Motor neuron (in vitro differentiated cells): ENCODE measurements at regions not wholly inside any gene's neighbourhood (a gene's known extent, or its start where the extent isn't known, plus 50 kb on each side); places are given as distances from the start of the nearest gene placed in this dataset.
"Not testable (repeated sequence)": the region's sequence is repeated elsewhere in the genome, so short reads cannot be mapped to it uniquely, and the experiment has no call there.

Experiments
- ATAC-seq, 8 experiments: fragments of 200-7000 bp; cut with Tn5 transposase; replicated peaks in 6 of 8; 2 replicates each; pipeline ENCODE4 v1.8.0; 2021; ENCODE audit warnings: mild to moderate bottlenecking in 8 of 8, moderate library complexity in 8 of 8
- H3K27ac ChIP-seq, 2 donors: fragments of 250-450 bp; sonication (Bioruptor Pico); 2 replicates each; pipeline ENCODE4 v1.9.0; 2021; ENCODE audit warnings: antibody characterized with exemption in 2 of 2, mild to moderate bottlenecking in 2 of 2, moderate library complexity in 1 of 2
- H3K4me1 ChIP-seq, 2 donors: fragments of 250-450 bp; sonication (Bioruptor Pico); replicated peaks in 1 of 2; 2 replicates each; pipeline ENCODE4 v1.6.1; 2021; ENCODE audit warnings: antibody characterized with exemption in 2 of 2, mild to moderate bottlenecking in 2 of 2, moderate library complexity in 1 of 2
- H3K4me3 ChIP-seq, 5 donors: fragments of 250-450 bp; sonication (Bioruptor Pico); 2 replicates each; pipeline ENCODE4 v1.9.0; 2021; ENCODE audit warnings: antibody characterized with exemption in 5 of 5, mild to moderate bottlenecking in 5 of 5, moderate library complexity in 4 of 5
- WGBS, 10 experiments: fragments of 450-650 bp; shearing (Covaris generic); methylation state at CpG; one replicate each; pipeline ENCODE4 v1.0.0; 2022; 5-methylcytosine and 5-hydroxymethylcytosine counted together
- in situ Hi-C, 9 experiments: fragments of 400-800 bp; cut with MboI; loops; one replicate each; pipeline ENCODE4 v1.15.0; 2021; ENCODE audit warnings: low sequenced_read_pairs in 9 of 9, low pct_unique_long_range_greater_than_20kb in 2 of 9; ENCODE audit not compliant: unreplicated experiment in 9 of 9

DNA sequence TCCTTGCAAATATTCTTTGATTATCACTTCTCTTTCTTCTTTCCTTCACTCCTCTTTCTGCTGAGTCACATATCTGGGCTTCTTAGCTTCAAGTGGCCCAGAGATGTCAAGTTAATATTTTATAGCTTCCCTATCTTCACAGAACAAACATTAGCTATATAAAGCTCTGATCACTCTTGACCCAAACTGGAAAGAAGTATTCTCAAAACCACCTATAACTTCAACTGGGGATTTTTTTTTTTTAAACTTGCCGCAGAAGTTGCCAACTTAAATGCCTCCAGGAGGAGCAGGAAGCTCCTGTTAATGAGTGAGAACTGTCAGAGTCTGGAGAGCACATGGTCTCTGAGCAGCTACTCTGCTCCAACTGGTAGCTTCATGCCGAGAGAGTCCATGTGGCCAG lies 233.3 kb upstream of the EDNRA start:
- 0 to 100% (median 85%) methylated on average over 1 to 2 of the region's 2 CpGs for WGBS, 10 experiments
- ATAC-seq = peak in 3 of 8 experiments; percentile 78 to 83 (median 79)
- Histone ChIP-seq H3K27ac (no peak overlapping the region), H3K4me1 (no peaks in the 10 kb centered on the region), H3K4me3 (no peak overlapping the region)
- in situ Hi-C loops = no loop called here

GRCh38 chr4:147250062-147250461 lies 230.8 kb upstream of the EDNRA start:
- H3K4me3 ChIP-seq = no peak overlapping the region
- no peaks in the 10 kb centered on the region for H3K4me1 ChIP-seq
- in situ Hi-C loops = no loop called here
- no peak overlapping the region for H3K27ac ChIP-seq
- no peak for ATAC-seq

DNA sequence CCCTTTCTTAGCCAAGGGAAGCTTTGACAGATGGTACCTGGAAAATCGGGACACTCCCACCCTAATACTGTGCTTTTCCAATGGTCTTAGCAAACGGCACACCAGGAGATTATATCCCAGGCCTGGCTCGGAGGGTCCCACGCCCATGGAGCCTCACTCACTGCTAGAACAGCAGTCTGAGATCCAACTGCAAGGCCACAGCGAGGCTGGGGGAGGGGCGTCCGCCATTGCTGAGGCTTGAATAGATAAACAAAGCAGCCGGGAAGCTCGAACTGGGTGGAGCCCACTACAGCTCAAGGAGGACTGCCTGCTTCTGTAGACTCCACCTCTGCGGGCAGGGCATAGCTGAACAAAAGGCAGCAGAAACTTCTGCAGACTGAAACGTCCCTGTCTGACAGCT lies 225.6 kb upstream of the EDNRA start:
- H3K4me3 ChIP-seq, ATAC-seq, H3K27ac ChIP-seq, in situ Hi-C loops, H3K4me1 ChIP-seq: not testable (repeated sequence)
- 19 to 93% (median 70%) methylated on average over 1 to 5 of the region's 11 CpGs; no CpG with 5 or more reads in 5 of the 10 experiments for WGBS, 10 experiments

DNA sequence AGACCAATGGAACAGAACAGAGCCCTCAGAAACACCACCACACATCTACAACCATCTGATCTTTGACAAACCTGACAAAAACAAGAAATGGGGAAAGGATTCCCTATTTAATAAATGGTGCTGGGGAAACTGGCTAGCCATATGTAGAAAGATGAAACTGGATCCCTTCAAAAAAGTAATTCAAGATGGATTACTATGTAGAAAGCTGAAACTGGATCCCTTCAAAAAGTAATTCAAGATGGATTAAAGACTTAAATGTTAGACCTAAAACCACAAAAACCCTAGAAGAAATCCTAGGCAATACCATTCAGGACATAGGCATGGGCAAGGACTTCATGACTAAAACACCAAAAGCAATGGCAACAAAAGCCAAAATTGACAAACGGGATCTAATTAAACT lies 221.6 kb upstream of the EDNRA start:
- H3K4me1 ChIP-seq, H3K4me3 ChIP-seq, H3K27ac ChIP-seq, ATAC-seq, in situ Hi-C loops: not testable (repeated sequence)
- no CpG with 5 or more reads among the region's 1 CpG for WGBS, 10 experiments

DNA sequence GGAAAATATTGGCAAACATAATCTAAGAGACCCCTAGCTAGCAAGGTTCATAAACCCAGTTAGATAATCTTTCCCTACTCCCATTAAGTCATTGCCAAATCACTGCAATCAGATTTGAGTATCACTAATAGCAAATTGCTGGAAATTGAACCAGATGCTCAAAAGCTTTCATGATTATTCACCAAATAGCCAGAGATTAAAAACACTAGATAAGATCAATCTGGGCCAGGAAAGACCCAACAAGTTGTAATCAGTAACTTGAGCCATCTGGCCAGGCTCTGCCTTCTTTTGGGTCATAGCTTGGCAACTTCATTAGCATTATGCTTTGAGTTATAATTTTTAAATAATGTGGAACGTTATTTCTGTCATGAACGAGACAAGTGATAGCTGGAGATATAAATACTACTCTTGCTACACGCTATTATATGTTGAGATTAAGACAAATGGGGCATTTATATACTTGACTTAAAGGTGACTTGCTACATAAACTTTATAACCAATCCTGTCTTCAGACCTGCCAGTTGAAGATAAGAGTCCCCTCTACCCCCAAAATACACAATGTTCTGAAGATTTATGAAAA lies 196.6 kb upstream of the EDNRA start:
- Histone ChIP-seq H3K4me1 (no peaks in the 10 kb centered on the region), H3K4me3 (no peak overlapping the region), H3K27ac (no peak overlapping the region)
- 4 to 95% (median 71%) methylated on average over 2 to 3 of the region's 3 CpGs; no CpG with 5 or more reads in 3 of the 10 experiments for WGBS, 10 experiments
- ATAC-seq = peak in 1 of 8 experiments; percentile 48
- in situ Hi-C loops = no loop called here

GRCh38 chr4:147284935-147285334 lies 196.0 kb upstream of the EDNRA start:
- H3K4me3 ChIP-seq = no peak overlapping the region
- no peak for ATAC-seq
- in situ Hi-C loops = no loop called here
- no peak overlapping the region for H3K27ac ChIP-seq
- H3K4me1 ChIP-seq = no peaks in the 10 kb centered on the region
- WGBS, 10 experiments = 0 to 100% (median 60%) methylated on average over 1 of the region's 1 CpG; no CpG with 5 or more reads in 3 of the 10 experiments

- no peak for ATAC-seq
- 27 to 100% (median 89%) methylated on average over 1 to 4 of the region's 4 CpGs; no CpG with 5 or more reads in 1 of the 10 experiments for WGBS, 10 experiments
- no peak overlapping the region for H3K27ac ChIP-seq
- no peaks in the 10 kb centered on the region for H3K4me1 ChIP-seq
- in situ Hi-C loops = no loop called here
- no peak overlapping the region for H3K4me3 ChIP-seq
Measured at GRCh38 chr4:147285751-147286150, 195.1 kb upstream of the EDNRA start.

DNA sequence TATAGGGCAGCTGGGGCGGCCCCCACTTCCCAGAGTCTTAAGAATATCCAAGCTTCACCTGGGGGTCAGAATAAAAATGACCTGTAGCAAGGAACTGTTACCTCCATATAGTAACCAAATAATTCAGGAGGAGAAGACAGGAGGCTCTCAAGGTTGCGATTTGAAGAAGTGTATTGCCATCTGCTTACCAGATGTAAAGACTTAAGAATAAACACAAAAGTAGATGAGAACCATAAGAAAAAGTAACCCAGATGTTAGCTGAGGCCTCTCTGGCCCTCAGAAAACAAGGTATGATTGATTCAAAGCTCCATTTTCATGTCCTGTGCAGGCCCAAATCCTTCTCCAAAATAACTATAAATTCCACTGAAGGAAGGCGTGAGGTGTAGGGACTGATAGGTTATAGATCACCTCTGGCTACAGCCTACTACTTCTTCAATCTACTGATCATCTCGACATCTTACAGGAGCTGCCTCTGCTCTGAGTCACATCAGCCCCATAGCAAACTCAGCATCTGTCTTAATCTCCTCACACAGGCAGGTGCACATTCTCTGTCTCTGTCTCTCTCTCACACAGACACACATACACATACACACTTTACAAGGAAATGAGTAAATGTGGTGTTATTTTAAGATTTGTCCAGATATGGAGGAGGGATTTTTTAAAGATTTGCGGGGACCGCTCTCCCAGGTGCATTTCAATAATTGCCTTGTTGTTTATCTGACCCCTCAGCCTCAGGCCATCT lies 193.9 kb upstream of the EDNRA start:
- in situ Hi-C loops = no loop called here

GRCh38 chr4:147287588-147287890 lies 193.4 kb upstream of the EDNRA start:
- in situ Hi-C loops = no loop called here
- Histone ChIP-seq H3K4me1 (no peaks in the 10 kb centered on the region), H3K4me3 (no peak overlapping the region), H3K27ac (no peak overlapping the region)
- ATAC-seq = no peak
- WGBS, 10 experiments = 14 to 100% (median 65%) methylated on average over 1 to 2 of the region's 2 CpGs; no CpG with 5 or more reads in 1 of the 10 experiments

More for the DNA sequence above, 193.9 kb upstream of the EDNRA start:
- H3K27ac ChIP-seq = no peak overlapping the region
- no peaks in the 10 kb centered on the region for H3K4me1 ChIP-seq
- H3K4me3 ChIP-seq = no peak overlapping the region
- ATAC-seq = peak in 2 of 8 experiments; percentile 20 to 40
- 28 to 100% (median 73%) methylated on average over 1 to 6 of the region's 6 CpGs; no CpG with 5 or more reads in 3 of the 10 experiments for WGBS, 10 experiments

DNA sequence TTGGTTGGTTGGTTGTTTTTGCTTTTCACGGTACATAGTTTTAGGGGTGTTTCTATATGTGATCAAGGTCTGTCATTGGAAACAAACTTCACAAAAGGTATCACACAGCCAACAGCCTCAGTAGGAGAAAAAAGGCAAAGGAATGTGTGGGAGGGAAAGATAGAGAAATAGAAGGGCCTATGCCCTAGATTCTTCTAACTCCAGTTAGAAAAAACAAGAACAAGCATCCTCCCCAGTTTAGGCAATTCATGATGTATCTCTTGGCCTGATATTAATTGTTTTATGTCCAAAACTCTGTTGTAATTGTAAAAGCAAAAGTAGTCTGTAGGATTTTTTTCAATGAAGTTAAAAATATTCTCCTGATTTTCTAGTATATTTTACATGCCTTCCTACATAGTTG lies 192.4 kb upstream of the EDNRA start:
- Histone ChIP-seq H3K4me3 (no peak overlapping the region), H3K4me1 (no peaks in the 10 kb centered on the region), H3K27ac (no peak overlapping the region)
- in situ Hi-C loops = no loop called here
- 60 to 100% (median 100%) methylated on average over 1 of the region's 1 CpG; no CpG with 5 or more reads in 1 of the 10 experiments for WGBS, 10 experiments
- no peak for ATAC-seq

DNA sequence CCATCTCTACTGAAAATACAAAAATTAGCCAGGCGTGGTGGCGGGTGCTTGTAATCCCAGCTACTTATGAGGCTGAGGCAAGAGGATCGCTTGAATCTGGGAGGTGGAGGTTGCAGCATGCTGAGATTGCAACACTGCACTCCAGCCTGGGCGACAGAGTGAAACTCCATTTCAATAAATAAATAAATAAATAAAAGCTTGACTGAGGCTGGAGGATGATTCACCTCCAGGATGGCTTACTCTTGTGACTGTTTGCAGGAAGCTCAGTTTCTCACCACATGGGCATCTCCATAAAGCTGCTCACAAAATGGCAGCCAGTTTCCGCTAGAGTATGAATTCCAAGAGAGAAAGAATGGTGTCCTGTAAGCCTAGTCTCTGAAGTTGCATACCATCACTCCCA lies 191.7 kb upstream of the EDNRA start:
- H3K27ac ChIP-seq = no peak overlapping the region
- no peak overlapping the region for H3K4me3 ChIP-seq
- H3K4me1 ChIP-seq = no peaks in the 10 kb centered on the region
- in situ Hi-C loops = no loop called here
- WGBS, 10 experiments = 69 to 100% (median 98%) methylated on average over 1 to 5 of the region's 5 CpGs; no CpG with 5 or more reads in 2 of the 10 experiments
- ATAC-seq = peak in 1 of 8 experiments; percentile 74

DNA sequence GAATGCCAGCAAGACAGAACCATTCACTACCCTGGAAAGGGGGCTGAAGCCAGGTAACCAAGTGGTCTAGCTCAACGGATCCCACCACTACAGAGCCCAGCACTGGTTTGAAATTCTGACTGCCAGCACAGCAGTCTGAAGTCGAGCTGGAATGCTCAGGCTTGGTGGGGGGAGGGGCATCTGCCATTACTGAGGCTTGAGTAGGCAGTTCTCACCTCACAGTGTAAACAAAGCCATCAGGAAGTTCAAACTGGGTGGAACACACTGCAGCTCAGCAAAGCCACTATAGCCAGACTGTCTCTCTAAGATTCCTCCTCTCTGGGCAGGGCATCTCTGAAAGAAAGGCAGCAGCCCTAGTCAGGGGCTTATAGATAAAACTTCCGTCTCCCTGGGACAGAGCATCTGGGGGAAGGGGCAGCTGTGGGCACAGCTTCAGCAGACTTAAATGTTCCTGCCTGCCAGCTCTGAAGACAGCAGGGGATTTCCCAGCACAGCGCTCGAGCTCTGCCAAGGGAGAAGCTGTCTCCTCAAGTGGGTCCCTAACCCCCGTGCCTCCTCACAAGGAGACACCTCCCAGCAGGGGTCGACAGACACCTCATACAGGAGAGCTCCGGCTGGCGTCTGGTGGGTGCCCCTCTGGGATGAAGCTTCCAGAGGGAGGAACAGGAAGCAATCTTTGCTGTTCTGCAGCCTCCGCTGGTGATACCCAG lies 188.1 kb upstream of the EDNRA start:
- H3K27ac ChIP-seq, in situ Hi-C loops, H3K4me3 ChIP-seq, H3K4me1 ChIP-seq: not testable (repeated sequence)
- ATAC-seq = peak in 1 of 8 experiments; percentile 30
- 0 to 100% (median 85%) methylated on average over 1 to 5 of the region's 10 CpGs; no CpG with 5 or more reads in 4 of the 10 experiments for WGBS, 10 experiments

DNA sequence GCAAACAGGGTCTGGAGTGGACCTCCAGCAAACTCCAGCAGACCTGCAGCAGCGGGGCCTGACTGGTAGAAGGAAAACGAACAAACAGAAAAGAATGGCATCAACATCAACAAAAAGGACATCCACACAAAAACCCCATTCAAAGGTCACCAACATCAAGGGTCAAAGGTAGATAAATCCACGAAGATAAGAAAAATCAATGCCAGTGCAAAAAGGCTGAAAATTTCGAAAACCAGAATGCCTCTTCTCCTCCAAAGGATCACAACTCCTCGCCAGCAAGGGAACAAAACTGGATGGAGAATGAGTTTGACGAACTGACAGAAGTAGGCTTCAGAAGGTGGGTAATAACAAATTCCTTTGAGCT lies 187.6 kb upstream of the EDNRA start:
- 45 to 100% (median 85%) methylated on average over 1 to 5 of the region's 6 CpGs; no CpG with 5 or more reads in 2 of the 10 experiments for WGBS, 10 experiments
- H3K4me3 ChIP-seq, ATAC-seq, H3K4me1 ChIP-seq, in situ Hi-C loops, H3K27ac ChIP-seq: not testable (repeated sequence)
